ENCODE measurements at regions not wholly inside any gene's neighbourhood (a gene's known extent, or its start where the extent isn't known, plus 50 kb on each side); places are given as distances from the start of the nearest gene placed in this dataset.

GRCh38 chr10:128553755-128554154 lies 427.5 kb upstream of the MKI67 start:
- Histone ChIP-seq H2AFZ (ENCODE audit: low read length) (no peak overlapping the region), H3F3A (ENCODE audit: insufficient read depth, low read length) (no peaks in the 10 kb centered on the region), H3K4me3 (ENCODE audit: low read depth, low read length, poor library complexity, severe bottlenecking) (no peak overlapping the region), H3K9me2 (ENCODE audit: low read depth, low read length) (no peaks in the 10 kb centered on the region), H3K27me3 (ENCODE audit: insufficient read depth, low read length) (no peaks in the 10 kb centered on the region), H3K9me3 (ENCODE audit: low read length) (no peaks in the 10 kb centered on the region), H3K4me1 (ENCODE audit: insufficient read depth, low read length, severe bottlenecking) (no peaks in the 10 kb centered on the region), H3K79me2 (ENCODE audit: insufficient read depth, low read length) (no peaks in the 10 kb centered on the region), H4K20me1 (ENCODE audit: insufficient read depth, low read length) (no peaks in the 10 kb centered on the region), H3K27ac (ENCODE audit: low read depth, low read length, poor library complexity, severe bottlenecking) (no peak overlapping the region), H3K4me2 (ENCODE audit: low read length) (no peak overlapping the region), H3K36me3 (ENCODE audit: insufficient read depth, low read length) (no peaks in the 10 kb centered on the region), H3K9ac (ENCODE audit: low read length) (no peak overlapping the region)
- TF ChIP-seq EZH2 (IDR thresholded peaks at IDR 0.05; ENCODE audit: borderline replicate concordance, low read length) (no peak), CTCF (IDR thresholded peaks at IDR 0.05; ENCODE audit: low read length) (no peak)

- Histone ChIP-seq H3K9ac (ENCODE audit: low read length) (no peak overlapping the region), H3K4me2 (ENCODE audit: low read length) (no peak overlapping the region)
These were observed 430.2 kb upstream of the MKI67 start for GRCh38 chr10:128556182-128557110.

GRCh38 chr10:128557149-128557710 lies 431.0 kb upstream of the MKI67 start:
- Histone ChIP-seq H3K79me2 (ENCODE audit: insufficient read depth, low read length) (no peaks in the 10 kb centered on the region), H3K27ac (ENCODE audit: low read depth, low read length, poor library complexity, severe bottlenecking) (no peak overlapping the region), H3F3A (ENCODE audit: insufficient read depth, low read length) (no peaks in the 10 kb centered on the region), H3K27me3 (ENCODE audit: insufficient read depth, low read length) (no peaks in the 10 kb centered on the region), H3K4me3 (ENCODE audit: low read depth, low read length, poor library complexity, severe bottlenecking) (no peak overlapping the region), H3K9me2 (ENCODE audit: low read depth, low read length) (no peaks in the 10 kb centered on the region), H2AFZ (ENCODE audit: low read length) (no peak overlapping the region), H3K9ac (ENCODE audit: low read length) (no peak overlapping the region), H3K9me3 (ENCODE audit: low read length) (no peaks in the 10 kb centered on the region), H3K36me3 (ENCODE audit: insufficient read depth, low read length) (no peaks in the 10 kb centered on the region), H3K4me1 (ENCODE audit: insufficient read depth, low read length, severe bottlenecking) (no peaks in the 10 kb centered on the region), H4K20me1 (ENCODE audit: insufficient read depth, low read length) (no peaks in the 10 kb centered on the region), H3K4me2 (ENCODE audit: low read length) (no peak overlapping the region)
- TF ChIP-seq EZH2 (IDR thresholded peaks at IDR 0.05; ENCODE audit: borderline replicate concordance, low read length) (no peak), CTCF (IDR thresholded peaks at IDR 0.05; ENCODE audit: low read length) (no peak)

More at GRCh38 chr10:128556182-128557110, 430.2 kb upstream of the MKI67 start:
- Histone ChIP-seq H3F3A (ENCODE audit: insufficient read depth, low read length) (no peaks in the 10 kb centered on the region), H3K4me1 (ENCODE audit: insufficient read depth, low read length, severe bottlenecking) (no peaks in the 10 kb centered on the region), H3K27me3 (ENCODE audit: insufficient read depth, low read length) (no peaks in the 10 kb centered on the region), H2AFZ (ENCODE audit: low read length) (no peak overlapping the region), H3K79me2 (ENCODE audit: insufficient read depth, low read length) (no peaks in the 10 kb centered on the region), H3K9me3 (ENCODE audit: low read length) (no peaks in the 10 kb centered on the region), H3K36me3 (ENCODE audit: insufficient read depth, low read length) (no peaks in the 10 kb centered on the region), H3K27ac (ENCODE audit: low read depth, low read length, poor library complexity, severe bottlenecking) (no peak overlapping the region), H3K9me2 (ENCODE audit: low read depth, low read length) (no peaks in the 10 kb centered on the region), H3K4me3 (ENCODE audit: low read depth, low read length, poor library complexity, severe bottlenecking) (no peak overlapping the region), H4K20me1 (ENCODE audit: insufficient read depth, low read length) (no peaks in the 10 kb centered on the region)
- no peak for TF ChIP-seq CTCF (IDR thresholded peaks at IDR 0.05; ENCODE audit: low read length)
- TF ChIP-seq EZH2 (IDR thresholded peaks at IDR 0.05; ENCODE audit: borderline replicate concordance, low read length): no peak
